Fibroblast of villous mesenchyme (primary cell): ENCODE measurements at regions not wholly inside any gene's neighbourhood (a gene's known extent, or its start where the extent isn't known, plus 50 kb on each side); places are given as distances from the start of the nearest gene placed in this dataset.

ENCODE experiments used
- DNase-seq: peaks from one replicate; pipeline ENCODE4 v3.0.0-alpha.2; 2010; ENCODE audit warnings: low read depth
- H3K4me3 ChIP-seq: 2 replicates; pipeline ENCODE4 v1.5.1; 2011; ENCODE audit warnings: low read depth, mild to moderate bottlenecking, low read length
- TF ChIP-seq, protein P1 (sequence below): IDR thresholded peaks from 2 replicates; pipeline ENCODE4 v1.5.1; 2012; ENCODE audit warnings: low read depth, mild to moderate bottlenecking, low read length; ENCODE audit not compliant: insufficient read depth

DNA sequence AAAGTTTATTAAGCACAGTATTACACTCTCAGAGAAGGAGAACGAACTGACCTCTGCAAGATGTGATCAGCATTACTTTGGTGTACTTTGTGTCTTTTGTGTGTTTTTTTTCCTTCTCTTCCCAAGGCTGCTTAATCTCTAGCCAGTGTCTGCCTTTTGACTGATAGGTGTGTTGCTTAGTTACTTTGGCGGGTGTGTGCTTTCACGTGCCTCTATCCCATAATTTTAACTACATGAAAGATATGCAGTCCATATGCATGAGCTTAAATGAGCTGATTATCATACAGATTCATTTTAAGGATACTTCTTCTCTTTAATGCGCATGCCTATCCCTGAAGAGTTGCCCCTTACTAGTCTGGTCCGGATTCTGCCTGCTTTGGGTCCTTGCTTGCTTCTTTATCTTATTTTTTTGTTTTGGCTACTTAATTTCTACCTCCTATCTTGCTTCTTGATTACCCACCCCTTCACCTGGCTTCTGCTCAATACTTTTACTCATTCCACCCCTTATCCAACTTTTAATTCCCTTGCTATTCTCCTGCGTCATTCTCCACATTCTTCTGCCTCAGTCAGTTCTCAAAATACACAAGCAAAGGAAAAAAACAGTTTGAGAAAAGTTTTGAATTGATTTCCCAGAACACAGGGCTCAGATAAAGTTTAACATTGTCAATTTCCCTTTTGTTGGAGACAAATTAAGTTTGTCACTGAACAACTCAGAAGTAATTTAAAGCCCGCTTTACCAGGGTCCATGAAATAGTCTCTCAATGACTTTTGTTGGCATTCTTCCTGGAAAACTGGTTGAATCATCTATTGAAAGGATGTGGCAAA, 182.0 kb downstream of the TENT5D start:
- no peak overlapping the region for H3K4me3 ChIP-seq
- TF ChIP-seq, protein P1, sequence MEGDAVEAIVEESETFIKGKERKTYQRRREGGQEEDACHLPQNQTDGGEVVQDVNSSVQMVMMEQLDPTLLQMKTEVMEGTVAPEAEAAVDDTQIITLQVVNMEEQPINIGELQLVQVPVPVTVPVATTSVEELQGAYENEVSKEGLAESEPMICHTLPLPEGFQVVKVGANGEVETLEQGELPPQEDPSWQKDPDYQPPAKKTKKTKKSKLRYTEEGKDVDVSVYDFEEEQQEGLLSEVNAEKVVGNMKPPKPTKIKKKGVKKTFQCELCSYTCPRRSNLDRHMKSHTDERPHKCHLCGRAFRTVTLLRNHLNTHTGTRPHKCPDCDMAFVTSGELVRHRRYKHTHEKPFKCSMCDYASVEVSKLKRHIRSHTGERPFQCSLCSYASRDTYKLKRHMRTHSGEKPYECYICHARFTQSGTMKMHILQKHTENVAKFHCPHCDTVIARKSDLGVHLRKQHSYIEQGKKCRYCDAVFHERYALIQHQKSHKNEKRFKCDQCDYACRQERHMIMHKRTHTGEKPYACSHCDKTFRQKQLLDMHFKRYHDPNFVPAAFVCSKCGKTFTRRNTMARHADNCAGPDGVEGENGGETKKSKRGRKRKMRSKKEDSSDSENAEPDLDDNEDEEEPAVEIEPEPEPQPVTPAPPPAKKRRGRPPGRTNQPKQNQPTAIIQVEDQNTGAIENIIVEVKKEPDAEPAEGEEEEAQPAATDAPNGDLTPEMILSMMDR: no peak
- DNase-seq: no peak
